ENCODE measurements at regions not wholly inside any gene's neighbourhood (a gene's known extent, or its start where the extent isn't known, plus 50 kb on each side); places are given as distances from the start of the nearest gene placed in this dataset.

- no peak for DNase-seq (ENCODE audit: low read depth)
- no peak overlapping the region for H3K4me3 ChIP-seq (ENCODE audit: low read depth, low read length)
- TF ChIP-seq CTCF (IDR thresholded peaks at IDR 0.05; ENCODE audit: insufficient read depth, low read length) = no peak
Observed at GRCh38 chr2:4753721-4754120, 938.5 kb upstream of the SOX11 start.

- no peak overlapping the region for H3K4me3 ChIP-seq (ENCODE audit: low read depth, low read length)
- no peak for TF ChIP-seq CTCF (IDR thresholded peaks at IDR 0.05; ENCODE audit: insufficient read depth, low read length)
- no peak for DNase-seq (ENCODE audit: low read depth)
Observed at GRCh38 chr2:4762951-4763376, 929.2 kb upstream of the SOX11 start.

GRCh38 chr2:4765787-4766530, 926.2 kb upstream of the SOX11 start:
- DNase-seq (ENCODE audit: low read depth) = no peak
- H3K4me3 ChIP-seq (ENCODE audit: low read depth, low read length) = no peak overlapping the region
- no peak for TF ChIP-seq CTCF (IDR thresholded peaks at IDR 0.05; ENCODE audit: insufficient read depth, low read length)

- no peak for TF ChIP-seq CTCF (IDR thresholded peaks at IDR 0.05; ENCODE audit: insufficient read depth, low read length)
- H3K4me3 ChIP-seq (ENCODE audit: low read depth, low read length) = no peak overlapping the region
- DNase-seq (ENCODE audit: low read depth) = no peak
Observed at GRCh38 chr2:4775668-4776067, 916.5 kb upstream of the SOX11 start.

- TF ChIP-seq CTCF (IDR thresholded peaks at IDR 0.05; ENCODE audit: insufficient read depth, low read length) = no peak
- no peak overlapping the region for H3K4me3 ChIP-seq (ENCODE audit: low read depth, low read length)
- DNase-seq (ENCODE audit: low read depth) = no peak
Observed at GRCh38 chr2:4780679-4781078, 911.5 kb upstream of the SOX11 start.

GRCh38 chr2:4782647-4783046, 909.5 kb upstream of the SOX11 start:
- no peak for TF ChIP-seq CTCF (IDR thresholded peaks at IDR 0.05; ENCODE audit: insufficient read depth, low read length)
- no peak overlapping the region for H3K4me3 ChIP-seq (ENCODE audit: low read depth, low read length)
- DNase-seq (ENCODE audit: low read depth) = no peak

GRCh38 chr2:4791488-4791887, 900.7 kb upstream of the SOX11 start:
- no peak for TF ChIP-seq CTCF (IDR thresholded peaks at IDR 0.05; ENCODE audit: insufficient read depth, low read length)
- DNase-seq (ENCODE audit: low read depth) = no peak
- no peak overlapping the region for H3K4me3 ChIP-seq (ENCODE audit: low read depth, low read length)
